Smooth muscle cell of the brain vasculature (primary cell): ENCODE measurements at regions not wholly inside any gene's neighbourhood (a gene's known extent, or its start where the extent isn't known, plus 50 kb on each side); places are given as distances from the start of the nearest gene placed in this dataset.
"Not testable (repeated sequence)": the region's sequence is repeated elsewhere in the genome, so short reads cannot be mapped to it uniquely, and the experiment has no call there.

Experiments
- DNase-seq: peaks from one replicate; pipeline ENCODE4 v3.0.0-alpha.2; 2012; ENCODE audit warnings: low read depth, low spot score

- no peak for DNase-seq
Observed at GRCh38 chr3:5357089-5357488, 169.6 kb downstream of the EDEM1 start.

GRCh38 chr3:5358911-5359310, 171.4 kb downstream of the EDEM1 start:
- no peak for DNase-seq

- no peak for DNase-seq
Observed at GRCh38 chr3:5360453-5360852, 172.9 kb downstream of the EDEM1 start.

GRCh38 chr3:5366746-5367145, 179.2 kb downstream of the EDEM1 start:
- DNase-seq, result no peak

GRCh38 chr3:5371555-5371954, 184.0 kb downstream of the EDEM1 start:
- not testable (repeated sequence) for DNase-seq

- DNase-seq, result no peak
Observed at GRCh38 chr3:5376761-5377160, 189.3 kb downstream of the EDEM1 start.

GRCh38 chr3:5379266-5379665, 191.8 kb downstream of the EDEM1 start:
- DNase-seq, result not testable (repeated sequence)

- DNase-seq, result not testable (repeated sequence)
Observed at GRCh38 chr3:5383486-5384263, 196.2 kb downstream of the EDEM1 start.

- DNase-seq, result no peak
Observed at GRCh38 chr3:5384557-5385236, 197.2 kb downstream of the EDEM1 start.

GRCh38 chr3:5388091-5388490, 200.6 kb downstream of the EDEM1 start:
- no peak for DNase-seq

- DNase-seq, result no peak
Observed at GRCh38 chr3:5389057-5389456, 201.6 kb downstream of the EDEM1 start.

GRCh38 chr3:5390221-5390620, 202.7 kb downstream of the EDEM1 start:
- no peak for DNase-seq

- DNase-seq, result no peak
Observed at GRCh38 chr3:5390936-5391625, 203.6 kb downstream of the EDEM1 start.

GRCh38 chr3:5401002-5401401, 213.5 kb downstream of the EDEM1 start:
- no peak for DNase-seq

- DNase-seq, result no peak
Observed at GRCh38 chr3:5404718-5405117, 217.2 kb downstream of the EDEM1 start.

GRCh38 chr3:5411786-5412185, 224.3 kb downstream of the EDEM1 start:
- no peak for DNase-seq

GRCh38 chr3:5423076-5423475, 235.6 kb downstream of the EDEM1 start:
- DNase-seq, result no peak

- DNase-seq, result no peak
Observed at GRCh38 chr3:5423523-5423922, 236.0 kb downstream of the EDEM1 start.

GRCh38 chr3:5425371-5425770, 237.9 kb downstream of the EDEM1 start:
- no peak for DNase-seq

GRCh38 chr3:5426094-5426883, 238.8 kb downstream of the EDEM1 start:
- peak; percentile 1 for DNase-seq

- DNase-seq, result no peak
Observed at GRCh38 chr3:5427021-5427420, 239.5 kb downstream of the EDEM1 start.

- DNase-seq, result no peak
Observed at GRCh38 chr3:5427938-5428337, 240.4 kb downstream of the EDEM1 start.
